ENCODE measurements at regions not wholly inside any gene's neighbourhood (a gene's known extent, or its start where the extent isn't known, plus 50 kb on each side); places are given as distances from the start of the nearest gene placed in this dataset.

- TF ChIP-seq, protein P1, sequence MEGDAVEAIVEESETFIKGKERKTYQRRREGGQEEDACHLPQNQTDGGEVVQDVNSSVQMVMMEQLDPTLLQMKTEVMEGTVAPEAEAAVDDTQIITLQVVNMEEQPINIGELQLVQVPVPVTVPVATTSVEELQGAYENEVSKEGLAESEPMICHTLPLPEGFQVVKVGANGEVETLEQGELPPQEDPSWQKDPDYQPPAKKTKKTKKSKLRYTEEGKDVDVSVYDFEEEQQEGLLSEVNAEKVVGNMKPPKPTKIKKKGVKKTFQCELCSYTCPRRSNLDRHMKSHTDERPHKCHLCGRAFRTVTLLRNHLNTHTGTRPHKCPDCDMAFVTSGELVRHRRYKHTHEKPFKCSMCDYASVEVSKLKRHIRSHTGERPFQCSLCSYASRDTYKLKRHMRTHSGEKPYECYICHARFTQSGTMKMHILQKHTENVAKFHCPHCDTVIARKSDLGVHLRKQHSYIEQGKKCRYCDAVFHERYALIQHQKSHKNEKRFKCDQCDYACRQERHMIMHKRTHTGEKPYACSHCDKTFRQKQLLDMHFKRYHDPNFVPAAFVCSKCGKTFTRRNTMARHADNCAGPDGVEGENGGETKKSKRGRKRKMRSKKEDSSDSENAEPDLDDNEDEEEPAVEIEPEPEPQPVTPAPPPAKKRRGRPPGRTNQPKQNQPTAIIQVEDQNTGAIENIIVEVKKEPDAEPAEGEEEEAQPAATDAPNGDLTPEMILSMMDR (IDR thresholded peaks at IDR 0.05; ENCODE audit: poor library complexity): no peak
- TF ChIP-seq EZH2phosphoT487 (IDR thresholded peaks at IDR 0.05; ENCODE audit: low read depth, severe bottlenecking, unreplicated experiment): no peak
These were observed 212.6 kb upstream of the ATP10A start for GRCh38 chr15:26075770-26076169.

Measured in hepatocyte (in vitro differentiated cells).